ENCODE measurements at regions not wholly inside any gene's neighbourhood (a gene's known extent, or its start where the extent isn't known, plus 50 kb on each side); places are given as distances from the start of the nearest gene placed in this dataset.
"Not testable (repeated sequence)": the region's sequence is repeated elsewhere in the genome, so short reads cannot be mapped to it uniquely, and the experiment has no call there.

DNA sequence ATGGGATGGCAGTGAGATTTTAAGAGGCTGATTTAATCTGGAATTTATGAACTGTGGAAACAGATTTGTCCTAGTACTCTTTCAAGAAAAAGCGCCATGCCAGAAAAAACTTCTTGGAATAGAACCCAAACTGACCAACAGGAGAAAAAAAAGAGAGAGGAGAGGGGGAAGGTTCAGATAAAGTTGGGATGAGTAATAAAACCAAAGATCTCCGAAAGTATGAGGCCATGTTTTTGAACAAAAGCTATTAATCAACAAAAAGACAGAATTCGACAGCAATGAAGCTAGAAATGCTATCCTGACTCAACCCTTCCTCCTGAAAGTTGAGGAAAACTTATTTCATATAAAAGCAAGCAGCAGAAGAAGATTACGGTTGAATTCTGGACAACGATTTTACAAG lies 135.5 kb downstream of the CEMIP2 start:
- DNase-seq, result no peak

DNA sequence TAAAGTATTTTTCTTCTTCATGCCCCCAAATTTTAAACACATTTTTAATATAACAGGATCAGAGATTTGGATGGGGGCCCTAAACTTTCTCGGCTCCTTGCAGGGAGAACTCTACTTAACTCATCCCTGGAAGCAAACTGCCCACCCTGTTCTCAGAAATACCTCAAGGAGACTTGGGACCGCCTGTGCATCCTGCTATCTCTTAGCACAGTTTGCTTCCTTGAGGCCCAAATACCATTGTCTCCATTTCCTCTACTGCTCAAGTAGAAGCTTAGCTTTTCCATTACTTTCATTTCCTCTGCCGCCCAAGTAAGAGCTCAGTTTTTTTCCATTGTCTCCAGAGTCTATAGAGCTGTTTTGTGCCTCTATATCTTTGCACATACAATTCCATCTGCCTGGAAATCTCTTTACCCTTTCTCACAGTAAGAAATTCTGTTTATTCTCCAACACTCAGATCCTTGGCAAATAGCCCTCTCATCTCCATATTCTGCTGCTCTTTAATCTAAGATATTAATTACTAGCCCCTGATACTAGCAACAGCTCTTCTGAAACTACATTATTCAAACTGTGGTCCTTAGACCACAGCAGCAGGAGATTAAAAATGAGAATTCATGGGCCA lies 137.8 kb downstream of the CEMIP2 start:
- DNase-seq, result no peak

DNA sequence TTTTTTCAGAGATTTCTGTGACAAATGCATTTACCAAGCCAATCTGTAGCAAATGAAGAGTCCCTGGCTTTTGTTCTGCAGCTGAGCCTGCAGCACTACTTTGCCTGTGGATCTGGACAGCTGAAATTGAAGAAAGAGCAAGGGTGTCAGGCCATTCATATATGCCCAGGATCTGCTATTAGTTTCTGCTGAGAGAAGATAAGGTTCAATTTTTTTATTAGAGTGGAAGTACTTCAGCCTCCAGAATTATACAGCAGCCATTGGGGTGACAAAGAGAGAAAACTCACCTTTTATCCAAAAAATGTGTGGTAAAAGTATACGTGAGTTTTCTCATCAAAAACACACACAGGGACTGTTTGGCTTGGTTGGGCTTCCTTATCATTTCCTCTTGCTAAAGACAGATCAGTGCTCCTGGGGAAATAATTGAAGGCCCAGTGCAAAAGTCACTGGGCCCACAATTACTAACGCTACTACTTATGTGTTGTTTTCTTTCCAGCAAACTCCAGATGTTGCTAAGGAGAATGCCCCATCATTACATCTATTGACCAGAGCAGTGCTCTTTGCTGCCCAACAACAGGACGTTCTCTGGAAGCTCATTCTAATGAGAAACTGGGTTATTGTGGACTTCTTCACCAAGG lies 138.6 kb downstream of the CEMIP2 start:
- no peak for DNase-seq

DNA sequence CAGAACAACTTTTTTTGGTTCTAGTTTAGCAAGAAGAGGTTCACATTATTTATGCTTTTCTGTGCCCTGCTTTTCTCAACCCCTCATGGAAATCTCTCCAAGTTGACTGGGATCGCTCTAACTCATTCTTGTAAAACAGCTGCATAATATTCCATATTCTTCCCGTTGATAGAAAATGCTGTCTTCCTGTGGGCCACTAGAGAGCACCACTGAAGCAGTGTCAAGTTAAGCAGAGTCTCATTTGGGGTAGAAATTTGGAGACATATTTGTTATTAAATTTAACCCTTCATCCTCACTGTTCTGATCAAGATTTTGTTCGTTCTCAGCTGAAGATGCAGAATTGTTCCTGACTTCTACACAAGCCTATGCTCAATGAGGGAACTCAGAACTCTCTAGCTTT lies 140.1 kb downstream of the CEMIP2 start:
- DNase-seq, result no peak

DNA sequence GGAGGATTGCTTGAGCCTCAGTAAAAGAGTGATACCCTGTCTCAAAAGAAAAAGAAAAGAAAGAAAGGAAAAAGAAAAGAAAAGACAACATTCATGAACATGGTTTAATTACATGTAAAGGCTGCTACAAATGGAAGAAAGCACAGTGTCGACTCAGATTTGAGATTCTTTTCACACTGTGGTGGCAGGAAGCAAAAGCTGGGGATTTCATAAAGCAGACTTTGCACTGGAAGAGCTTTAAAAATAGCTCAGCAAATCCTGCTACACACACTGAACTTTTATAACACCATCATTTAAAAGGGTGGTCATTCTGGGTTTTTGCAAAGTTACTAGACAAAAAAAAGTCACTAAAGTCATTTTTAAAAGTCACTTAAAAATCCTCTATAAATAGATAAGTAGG lies 140.8 kb downstream of the CEMIP2 start:
- no peak for DNase-seq

DNA sequence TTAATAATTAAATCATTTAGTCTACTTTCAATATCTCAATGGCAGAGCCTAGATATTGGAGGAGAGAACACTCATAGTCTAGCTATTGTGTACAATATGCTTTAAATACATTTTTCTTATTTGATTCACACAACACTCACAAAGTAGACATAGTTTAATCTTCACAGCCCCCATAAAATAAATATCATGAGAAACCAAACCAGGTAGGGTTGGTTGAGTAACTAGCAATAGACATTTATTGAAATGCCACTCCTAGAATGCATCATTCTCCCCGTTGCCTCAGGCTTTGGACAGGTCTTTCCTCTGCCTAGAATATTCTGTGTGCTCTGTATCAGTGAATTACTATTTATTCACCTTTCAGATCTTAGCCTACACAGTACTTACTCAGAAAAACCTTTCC lies 141.9 kb downstream of the CEMIP2 start:
- no peak for DNase-seq

DNA sequence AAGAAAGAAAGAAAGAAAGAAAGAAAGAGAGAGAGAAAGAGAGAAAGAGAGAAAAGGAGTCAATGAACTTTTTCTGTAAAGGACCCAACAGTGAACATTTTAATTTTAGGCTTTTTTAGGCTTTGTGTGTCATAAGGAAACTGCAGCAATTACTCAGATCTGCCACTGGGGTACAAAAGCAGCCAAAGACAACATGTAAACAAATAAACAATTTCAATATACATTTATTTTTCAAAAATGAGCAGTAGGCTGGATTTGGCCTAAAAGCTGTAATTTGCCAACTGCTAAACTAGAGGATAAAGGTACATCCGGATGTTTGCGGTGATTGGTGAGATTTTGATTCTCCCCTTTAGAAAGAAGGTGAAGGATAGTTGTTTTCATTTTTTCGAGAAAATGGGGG lies 143.6 kb downstream of the CEMIP2 start:
- no peak for DNase-seq

DNA sequence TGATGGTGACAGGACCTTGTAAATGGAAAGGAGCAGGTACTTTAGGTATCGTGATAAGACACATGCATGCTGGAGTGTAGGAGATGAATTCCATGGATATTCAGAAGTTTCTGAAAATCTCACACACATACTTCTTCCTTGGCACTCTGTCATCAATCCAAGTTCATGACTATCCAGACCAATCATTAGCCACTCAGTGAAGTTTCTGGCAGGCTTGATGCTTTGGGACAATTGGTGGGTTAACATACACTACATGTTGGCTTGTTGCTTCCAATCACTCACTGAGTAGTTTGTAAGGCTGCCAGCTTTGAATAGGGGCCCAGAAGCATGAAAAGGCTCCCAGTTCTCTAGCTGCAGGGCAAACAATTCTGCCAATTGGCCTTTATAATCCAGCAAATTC lies 147.6 kb downstream of the CEMIP2 start:
- DNase-seq, result no peak

DNA sequence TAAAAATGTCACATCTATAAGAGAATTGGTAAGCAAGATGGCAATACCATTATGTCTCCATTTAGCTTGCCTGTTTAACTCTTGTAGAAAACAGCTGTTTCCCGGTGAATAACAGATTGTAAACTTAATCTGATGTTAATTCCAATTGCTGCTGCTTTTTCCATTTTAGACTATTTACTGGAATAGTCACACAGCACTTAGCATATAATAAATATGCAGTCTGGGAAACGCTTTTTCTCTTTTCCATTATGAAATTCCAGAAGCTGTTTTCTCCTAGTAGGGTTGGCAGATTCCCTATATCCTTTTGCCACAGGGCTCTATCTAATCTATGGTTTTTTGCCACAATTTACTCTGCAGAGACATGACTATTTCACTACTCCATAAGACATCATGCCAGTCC lies 148.0 kb downstream of the CEMIP2 start:
- no peak for DNase-seq

DNA sequence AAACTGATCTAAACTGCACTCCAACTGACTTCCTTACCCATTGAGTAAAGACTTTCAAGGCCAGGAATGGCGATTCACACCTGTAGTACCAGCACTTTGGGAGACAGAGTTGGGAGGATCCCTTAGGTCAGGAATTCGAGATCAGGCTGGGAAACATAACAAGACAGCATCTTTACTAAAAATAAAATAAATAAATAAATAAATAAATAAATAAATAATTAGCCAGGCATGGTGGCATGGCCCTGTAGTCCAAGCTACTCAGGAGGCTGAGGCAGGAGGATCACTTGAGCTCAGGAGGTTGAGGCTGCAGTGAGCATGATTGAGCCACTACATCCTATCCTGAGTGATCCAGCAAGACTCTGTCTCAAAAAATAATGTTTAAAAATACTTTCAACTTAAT lies 148.4 kb downstream of the CEMIP2 start:
- no peak for DNase-seq

DNA sequence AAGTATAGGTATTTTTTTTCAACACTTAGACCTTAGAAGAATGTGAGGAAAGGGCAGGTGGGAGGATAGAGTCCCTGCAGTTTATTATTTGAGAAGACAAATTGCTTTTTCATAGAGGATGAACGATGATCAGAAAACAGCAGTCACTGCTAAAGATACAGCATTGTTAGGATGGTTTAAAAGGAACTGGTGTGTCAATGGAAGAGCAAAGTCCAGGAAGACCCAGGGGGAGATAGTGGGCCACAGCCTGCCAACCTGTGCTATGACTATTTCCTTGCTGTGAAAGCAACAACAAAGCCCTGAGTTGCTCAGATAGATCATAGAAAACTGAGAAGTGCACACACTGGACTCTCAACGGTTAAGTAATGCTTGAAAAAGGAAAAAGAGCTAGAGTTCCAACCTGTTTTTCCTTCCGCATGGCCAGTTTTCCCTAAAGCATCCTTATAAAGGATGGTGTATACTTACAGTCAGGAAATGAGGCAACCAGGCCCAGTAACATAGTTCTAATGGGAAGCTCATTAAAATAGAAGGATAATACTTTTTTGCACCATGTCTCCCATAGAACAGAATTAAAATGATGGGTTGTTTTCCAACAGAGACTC lies 153.8 kb downstream of the CEMIP2 start:
- no peak for DNase-seq

DNA sequence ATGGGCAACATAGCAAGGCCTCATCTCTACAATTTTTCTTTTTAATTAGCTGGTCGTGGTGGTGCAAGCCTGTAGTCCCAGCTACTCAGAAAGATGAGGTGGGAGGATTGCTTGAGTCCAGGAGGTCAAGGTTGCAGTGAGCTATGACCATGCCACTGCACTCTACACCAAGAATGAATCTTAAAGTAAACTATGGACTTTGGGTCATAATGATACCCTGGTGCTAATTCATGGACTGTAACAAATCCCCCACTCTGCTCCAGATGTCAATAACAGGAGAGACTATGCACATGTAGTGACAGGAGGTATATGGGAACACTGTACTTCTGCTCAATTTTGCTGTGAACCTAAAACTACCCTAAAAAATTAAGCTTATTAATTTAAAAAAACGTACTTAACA lies 155.4 kb downstream of the CEMIP2 start:
- DNase-seq, result no peak

DNA sequence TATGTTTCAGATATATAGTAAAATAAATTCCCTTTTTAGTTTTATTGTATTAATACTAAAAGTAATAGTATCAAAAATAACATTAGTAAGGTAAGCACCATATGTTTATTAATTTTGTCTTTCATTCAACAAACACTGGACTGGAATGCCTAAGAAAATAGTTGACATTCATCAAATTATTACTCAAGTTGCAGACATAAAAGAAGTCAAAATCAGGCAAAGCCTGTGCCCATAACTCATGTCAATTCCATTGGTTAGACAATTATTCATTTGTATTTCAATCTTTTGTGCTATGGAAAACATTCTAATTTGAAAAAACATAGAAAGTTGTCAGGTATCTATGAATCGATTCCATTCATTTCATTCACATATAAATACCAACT lies 158.9 kb downstream of the CEMIP2 start:
- no peak for DNase-seq

DNA sequence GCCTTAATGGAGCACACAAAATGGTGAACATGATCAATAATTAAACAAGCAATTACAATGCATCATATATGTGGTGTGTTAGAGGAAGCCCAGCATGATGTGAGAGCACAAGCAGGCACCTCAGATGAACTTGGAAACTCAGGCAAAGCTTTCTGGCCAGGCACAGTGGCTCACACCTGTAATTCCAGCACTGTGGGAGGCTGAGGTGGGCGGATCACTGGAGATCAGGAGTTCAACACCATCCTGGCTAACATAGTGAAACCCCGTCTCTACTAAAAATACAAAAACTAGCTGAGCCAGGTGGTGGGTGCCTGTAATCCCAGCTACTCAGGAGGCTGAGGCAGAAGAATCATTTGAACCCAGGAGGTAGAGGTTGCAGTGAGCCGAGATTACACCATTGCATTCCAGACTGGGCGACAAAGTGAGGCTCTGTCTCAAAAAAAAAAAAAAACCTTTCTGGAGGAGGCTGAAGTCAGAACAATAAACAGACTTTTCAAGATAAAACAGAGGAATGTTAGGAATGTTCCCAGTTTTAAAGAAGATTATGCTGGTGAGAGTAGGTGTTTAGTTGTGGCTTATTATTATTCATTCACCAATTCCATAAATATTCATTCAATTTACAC lies 159.4 kb downstream of the CEMIP2 start:
- no peak for DNase-seq

DNA sequence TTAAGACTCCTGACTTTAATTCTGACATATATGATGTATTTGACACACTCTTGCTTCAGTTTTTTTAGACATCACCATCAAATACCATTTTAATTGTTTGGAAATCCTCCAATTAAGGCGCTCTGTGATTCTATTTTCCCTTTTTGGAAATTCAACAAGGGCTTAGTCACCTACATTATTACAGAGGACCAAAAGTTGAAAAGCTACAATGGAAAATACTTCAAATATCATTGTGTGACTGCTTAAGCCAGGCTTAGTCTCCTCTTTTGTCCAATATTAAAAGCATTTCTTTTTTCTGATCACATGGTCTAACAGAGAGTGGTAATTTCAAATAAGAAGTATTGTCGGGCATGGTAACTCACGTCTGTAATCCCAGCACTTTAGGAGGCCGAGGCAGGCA lies 160.3 kb downstream of the CEMIP2 start:
- DNase-seq, result no peak

DNA sequence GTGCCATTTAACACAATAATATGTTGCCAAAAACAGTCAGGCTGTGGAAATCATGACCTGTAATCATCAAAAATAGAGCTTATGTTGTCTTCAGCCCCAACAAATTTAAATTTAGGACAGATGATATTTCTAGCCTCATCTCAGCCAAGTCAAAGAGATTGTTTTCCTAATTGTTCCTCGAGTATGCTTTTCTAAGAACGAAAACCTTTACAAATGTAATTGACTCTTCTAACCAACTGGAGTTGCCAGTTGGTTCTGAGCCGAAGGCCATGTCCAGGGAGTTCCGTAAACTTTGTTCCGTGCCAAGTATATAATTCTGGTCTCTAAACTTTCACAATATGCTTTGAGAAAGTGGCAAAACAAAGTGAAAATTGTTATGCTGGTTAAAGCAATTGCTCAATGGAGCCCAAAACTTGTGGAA lies 160.8 kb downstream of the CEMIP2 start:
- DNase-seq, result no peak

DNA sequence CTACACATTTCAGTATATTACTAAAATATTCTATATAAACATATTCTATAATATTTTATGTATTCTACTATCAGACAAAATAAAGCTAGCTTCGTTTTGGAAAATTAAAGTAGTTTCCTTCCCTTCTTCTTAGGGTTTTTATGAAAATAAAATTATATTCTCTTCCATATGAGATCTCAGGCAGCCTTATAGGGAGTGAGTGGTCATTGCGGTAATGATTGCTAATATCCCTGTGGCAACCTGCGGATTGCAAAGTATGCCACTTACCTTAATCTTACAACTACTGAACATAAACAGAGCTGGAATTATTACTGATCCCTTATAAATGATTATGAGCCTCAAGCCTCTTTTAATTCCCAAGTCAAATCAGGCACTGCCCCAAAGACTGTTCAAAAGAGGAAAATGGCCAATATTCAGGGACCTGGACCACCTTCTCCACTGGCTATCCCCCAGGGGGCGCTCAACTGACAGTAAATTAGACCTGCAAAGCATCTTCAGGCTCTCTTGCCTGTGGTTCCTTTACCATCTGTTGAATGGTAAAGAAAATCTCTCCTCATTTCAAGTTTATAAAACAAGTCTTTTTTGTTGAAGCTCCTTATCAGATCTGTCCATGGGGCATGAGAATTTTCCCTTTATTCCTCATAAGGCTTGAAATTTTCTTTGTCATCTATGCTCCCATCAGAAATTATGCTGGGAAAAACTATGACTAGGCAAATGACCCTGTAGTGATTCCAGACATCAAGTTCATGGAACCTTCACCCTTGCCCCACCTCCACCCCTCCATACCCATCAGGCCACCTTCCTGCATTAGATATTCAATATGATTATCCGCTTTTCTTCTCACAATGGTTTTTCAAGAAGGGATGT lies 163.9 kb downstream of the CEMIP2 start:
- peak; percentile 82 for DNase-seq

DNA sequence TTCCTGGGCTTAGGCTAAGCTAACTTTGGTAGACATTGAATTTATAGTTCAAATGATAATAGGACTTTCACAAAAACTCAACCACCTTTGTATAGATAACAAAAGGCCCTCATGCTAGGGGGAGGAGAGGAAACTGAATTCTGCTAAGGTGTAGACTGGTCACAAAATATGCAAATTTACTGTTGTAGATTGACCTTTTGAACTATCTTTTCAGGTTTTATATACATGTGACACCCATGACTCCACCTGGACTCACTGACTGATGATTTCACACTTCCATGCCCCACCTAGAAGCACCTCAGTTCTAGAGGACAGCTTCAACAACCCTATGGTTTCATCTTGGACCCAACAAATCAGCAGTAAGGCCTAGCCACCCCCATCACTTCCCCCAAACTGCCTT lies 165.7 kb downstream of the CEMIP2 start:
- DNase-seq, result no peak

DNA sequence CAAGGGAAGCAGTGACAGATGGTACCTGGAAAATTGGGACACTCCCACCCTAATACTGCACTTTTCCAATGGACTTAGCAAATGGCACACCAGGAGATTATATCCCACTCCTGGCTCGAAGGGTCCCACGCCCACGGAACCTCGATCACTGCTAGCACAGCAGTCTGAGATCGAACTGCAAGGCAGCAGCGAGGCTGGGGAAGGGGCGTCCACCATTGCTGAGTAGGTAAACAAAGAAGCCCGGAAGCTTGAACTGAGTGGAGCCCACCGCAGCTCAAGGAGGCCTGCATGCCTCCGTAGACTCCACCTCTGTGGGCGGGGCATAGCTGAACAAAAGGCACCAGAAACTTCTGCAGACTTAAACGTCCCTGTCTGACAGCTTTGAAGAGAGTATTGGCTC lies 172.6 kb downstream of the CEMIP2 start:
- DNase-seq, result not testable (repeated sequence)

DNA sequence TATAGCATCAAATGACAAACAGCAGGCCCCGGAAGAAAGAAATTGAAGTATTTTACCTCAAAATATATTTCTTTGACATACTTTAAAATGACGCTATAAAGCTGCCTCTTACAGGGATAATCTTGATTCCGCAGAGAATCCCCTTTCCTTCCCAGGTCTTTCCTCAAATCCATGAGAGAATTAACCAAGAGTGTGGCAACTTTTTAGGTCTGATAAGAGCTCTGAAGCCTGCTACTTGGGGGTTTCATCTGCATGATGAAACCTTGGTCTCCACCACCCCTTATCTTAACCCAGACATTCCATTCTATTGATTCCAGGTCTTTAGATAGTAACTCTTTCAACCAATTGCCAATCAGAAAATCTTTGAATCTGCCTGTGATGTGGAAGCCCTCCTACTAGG lies 173.8 kb downstream of the CEMIP2 start:
- DNase-seq, result no peak

DNA sequence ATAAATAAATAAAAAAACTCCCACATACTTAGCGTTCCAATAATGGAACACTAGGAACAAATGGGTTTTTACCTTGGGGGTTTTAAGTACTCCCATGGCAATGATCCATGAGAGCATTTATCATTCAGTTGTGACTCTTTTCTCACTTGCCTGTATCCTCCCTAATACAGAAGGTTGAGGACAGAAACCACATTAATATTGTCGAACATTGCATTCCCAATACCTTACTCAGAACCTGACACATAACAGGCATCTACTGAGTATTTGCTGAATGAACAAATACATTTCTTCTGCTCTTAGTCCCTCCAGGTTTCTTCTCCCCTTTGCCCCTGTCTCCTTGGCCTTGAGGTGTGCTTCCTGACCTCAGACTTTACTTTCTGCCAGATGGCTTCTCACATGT lies 175.9 kb downstream of the CEMIP2 start:
- no peak for DNase-seq

DNA sequence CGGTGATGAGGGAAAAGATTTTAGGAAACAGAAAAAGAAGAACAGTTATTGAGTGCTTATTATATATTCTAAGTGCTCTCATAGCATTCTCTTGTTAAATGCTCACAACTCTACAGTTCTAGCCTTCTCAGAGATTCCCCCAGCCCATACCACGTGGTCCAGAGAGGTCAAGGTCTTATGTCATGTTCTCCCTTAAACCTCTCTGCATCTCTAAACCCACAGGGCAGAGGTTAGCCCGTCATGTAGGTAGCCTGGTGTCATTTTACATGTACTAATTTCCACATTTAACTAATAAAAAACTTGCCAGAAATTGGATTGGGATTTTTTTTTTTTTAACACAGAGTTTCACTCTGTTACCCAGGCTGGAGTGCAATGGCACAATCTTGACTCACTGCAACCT lies 178.0 kb downstream of the CEMIP2 start:
- DNase-seq, result no peak

DNA sequence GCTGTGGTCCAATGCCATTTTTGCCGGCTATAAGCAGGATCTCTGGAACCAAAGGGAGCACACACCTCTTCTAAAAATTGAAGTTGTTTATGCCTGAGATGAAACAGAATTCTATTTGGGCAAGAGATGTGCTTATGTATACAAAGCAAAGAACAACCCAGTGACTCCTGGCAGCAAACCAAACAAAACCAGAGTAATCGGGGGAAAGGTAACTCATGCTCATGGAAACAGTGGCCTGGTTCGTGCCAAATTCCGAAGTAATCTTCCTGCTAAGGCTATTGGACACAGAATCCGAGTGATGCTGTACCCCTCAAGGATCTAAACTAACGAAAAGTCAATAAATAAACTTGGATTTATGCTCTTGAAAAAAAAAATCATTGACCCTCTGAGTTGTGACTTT lies 178.7 kb downstream of the CEMIP2 start:
- no peak for DNase-seq

All from activated CD8-positive, alpha-beta memory T cell treated with anti-CD3 and anti-CD28 coated beads, Interleukin-2, amount 50 U/mL, for 4 hours (primary cell).